ENCODE measurements at regions not wholly inside any gene's neighbourhood (a gene's known extent, or its start where the extent isn't known, plus 50 kb on each side); places are given as distances from the start of the nearest gene placed in this dataset.

- no peak for TF ChIP-seq CTCF (IDR thresholded peaks at IDR 0.05; ENCODE audit: insufficient read depth, low read length)
- no peak for DNase-seq (ENCODE audit: low read depth)
Measured at GRCh38 chr16:11472410-11472809, 114.3 kb downstream of the LITAF start.

GRCh38 chr16:11472851-11473250 is 113.9 kb downstream of the LITAF start:
- no peak for TF ChIP-seq CTCF (IDR thresholded peaks at IDR 0.05; ENCODE audit: insufficient read depth, low read length)
- no peak overlapping the region for H3K4me3 ChIP-seq (ENCODE audit: low read depth, low read length)
- DNase-seq (ENCODE audit: low read depth), result no peak

More at GRCh38 chr16:11472410-11472809, 114.3 kb downstream of the LITAF start:
- no peak overlapping the region for H3K4me3 ChIP-seq (ENCODE audit: low read depth, low read length)

- no peak for DNase-seq (ENCODE audit: low read depth)
- no peak overlapping the region for H3K4me3 ChIP-seq (ENCODE audit: low read depth, low read length)
- no peak for TF ChIP-seq CTCF (IDR thresholded peaks at IDR 0.05; ENCODE audit: insufficient read depth, low read length)
Measured at GRCh38 chr16:11473728-11474127, 113.0 kb downstream of the LITAF start.

GRCh38 chr16:11474617-11475291 is 112.0 kb downstream of the LITAF start:
- DNase-seq (ENCODE audit: low read depth), result no peak
- no peak for TF ChIP-seq CTCF (IDR thresholded peaks at IDR 0.05; ENCODE audit: insufficient read depth, low read length)

GRCh38 chr16:11475896-11476630 is 110.7 kb downstream of the LITAF start:
- TF ChIP-seq CTCF (IDR thresholded peaks at IDR 0.05; ENCODE audit: insufficient read depth, low read length), result no peak
- DNase-seq (ENCODE audit: low read depth), result no peak
- H3K4me3 ChIP-seq (ENCODE audit: low read depth, low read length), result no peak overlapping the region

More at GRCh38 chr16:11474617-11475291, 112.0 kb downstream of the LITAF start:
- H3K4me3 ChIP-seq (ENCODE audit: low read depth, low read length), result no peak overlapping the region

- TF ChIP-seq CTCF (IDR thresholded peaks at IDR 0.05; ENCODE audit: insufficient read depth, low read length), result no peak
- H3K4me3 ChIP-seq (ENCODE audit: low read depth, low read length), result no peak overlapping the region
- no peak for DNase-seq (ENCODE audit: low read depth)
Measured at GRCh38 chr16:11476676-11477075, 110.0 kb downstream of the LITAF start.
